ENCODE measurements at regions not wholly inside any gene's neighbourhood (a gene's known extent, or its start where the extent isn't known, plus 50 kb on each side); places are given as distances from the start of the nearest gene placed in this dataset.

GRCh38 chr2:22756276-22757043 is 628.5 kb upstream of the KLHL29 start:
- no peak overlapping the region for H3K4me2 ChIP-seq
- no peaks in the 10 kb centered on the region for H3F3A ChIP-seq (ENCODE audit: low read depth)
- Mint-ChIP-seq H3K36me3 (peaks cover 4% of the 10 kb centered on the region), H3K9me3 (peaks cover 11% of the 10 kb centered on the region), H3K4me1 (peaks cover 13% of the 10 kb centered on the region), H3K27ac (no peak overlapping the region), H3K4me3 (no peak overlapping the region), H3K27me3 (ENCODE audit: insufficient read depth, low read depth) (peaks cover 2% of the 10 kb centered on the region)
- no peaks in the 10 kb centered on the region for H3K27me3 ChIP-seq
- no peaks in the 10 kb centered on the region for H3K79me2 ChIP-seq (ENCODE audit: low read depth)
- no peak for TF ChIP-seq EZH2phosphoT487 (IDR thresholded peaks at IDR 0.05)
- no peak for TF ChIP-seq CTCF (IDR thresholded peaks at IDR 0.05)
- TF ChIP-seq EZH2 (IDR thresholded peaks at IDR 0.05): no peak
- no peak overlapping the region for H3K9ac ChIP-seq
- H3K36me3 ChIP-seq: no peaks in the 10 kb centered on the region
- no peak overlapping the region for H2AFZ ChIP-seq (replicated peaks)
- no peak overlapping the region for H3K27ac ChIP-seq
- no peaks in the 10 kb centered on the region for H3K4me1 ChIP-seq
- H4K20me1 ChIP-seq (ENCODE audit: low read depth): no peaks in the 10 kb centered on the region
- no peak for DNase-seq (ENCODE audit: low spot score)
- no peak overlapping the region for H3K4me3 ChIP-seq
- no peaks in the 10 kb centered on the region for H3K9me3 ChIP-seq (ENCODE audit: low read depth)

GRCh38 chr2:22769497-22769896 is 615.5 kb upstream of the KLHL29 start:
- Histone ChIP-seq H3K9ac (no peak overlapping the region), H3K79me2 (ENCODE audit: low read depth) (no peaks in the 10 kb centered on the region), H2AFZ (replicated peaks) (peak overlapping the region; percentile 9), H3K4me1 (peaks cover 3% of the 10 kb centered on the region), H3K9me3 (ENCODE audit: low read depth) (no peaks in the 10 kb centered on the region), H4K20me1 (ENCODE audit: low read depth) (no peaks in the 10 kb centered on the region), H3K36me3 (peaks cover 3% of the 10 kb centered on the region), H3F3A (ENCODE audit: low read depth) (peaks cover 7% of the 10 kb centered on the region), H3K4me3 (no peak overlapping the region), H3K4me2 (no peak overlapping the region), H3K27me3 (no peaks in the 10 kb centered on the region), H3K27ac (no peak overlapping the region)
- no peak for DNase-seq (ENCODE audit: low spot score)
- Mint-ChIP-seq H3K4me3 (no peak overlapping the region), H3K36me3 (no peaks in the 10 kb centered on the region), H3K9me3 (peaks cover 2% of the 10 kb centered on the region), H3K4me1 (no peaks in the 10 kb centered on the region), H3K27ac (no peak overlapping the region), H3K27me3 (ENCODE audit: insufficient read depth, low read depth) (no peaks in the 10 kb centered on the region)
- TF ChIP-seq CTCF (IDR thresholded peaks at IDR 0.05): no peak
- no peak for TF ChIP-seq EZH2phosphoT487 (IDR thresholded peaks at IDR 0.05)
- no peak for TF ChIP-seq EZH2 (IDR thresholded peaks at IDR 0.05)

GRCh38 chr2:22784566-22784965 is 600.4 kb upstream of the KLHL29 start:
- Histone ChIP-seq H2AFZ (replicated peaks) (peak overlapping the region; percentile 79), H3K9ac (no peak overlapping the region), H3K27me3 (no peaks in the 10 kb centered on the region), H3K79me2 (ENCODE audit: low read depth) (no peaks in the 10 kb centered on the region), H4K20me1 (ENCODE audit: low read depth) (no peaks in the 10 kb centered on the region), H3K36me3 (no peaks in the 10 kb centered on the region), H3F3A (ENCODE audit: low read depth) (no peaks in the 10 kb centered on the region), H3K9me3 (ENCODE audit: low read depth) (no peaks in the 10 kb centered on the region), H3K4me3 (no peak overlapping the region), H3K27ac (no peak overlapping the region), H3K4me1 (peaks cover 12% of the 10 kb centered on the region), H3K4me2 (peak overlapping the region; percentile 27)
- H3K9me3 Mint-ChIP-seq: no peaks in the 10 kb centered on the region
- no peaks in the 10 kb centered on the region for H3K36me3 Mint-ChIP-seq
- H3K4me1 Mint-ChIP-seq: peaks cover 29% of the 10 kb centered on the region
- no peak overlapping the region for H3K4me3 Mint-ChIP-seq
- peak overlapping the region; percentile 17 for H3K27ac Mint-ChIP-seq
- peak; percentile 7 for DNase-seq (ENCODE audit: low spot score)
- peaks cover 4% of the 10 kb centered on the region for H3K27me3 Mint-ChIP-seq (ENCODE audit: insufficient read depth, low read depth)
- TF ChIP-seq EZH2 (IDR thresholded peaks at IDR 0.05): no peak
- no peak for TF ChIP-seq CTCF (IDR thresholded peaks at IDR 0.05)
- TF ChIP-seq EZH2phosphoT487 (IDR thresholded peaks at IDR 0.05): no peak
